ENCODE measurements at regions not wholly inside any gene's neighbourhood (a gene's known extent, or its start where the extent isn't known, plus 50 kb on each side); places are given as distances from the start of the nearest gene placed in this dataset.

GRCh38 chr4:75327804-75328512 lies 186.2 kb downstream of the RCHY1 start:
- TF ChIP-seq POLR2A (IDR thresholded peaks at IDR 0.05) (no peak), CTCF (IDR thresholded peaks at IDR 0.05) (no peak)

All from right lobe of liver (tissue), 4 donors.